ENCODE measurements at regions not wholly inside any gene's neighbourhood (a gene's known extent, or its start where the extent isn't known, plus 50 kb on each side); places are given as distances from the start of the nearest gene placed in this dataset.

DNA sequence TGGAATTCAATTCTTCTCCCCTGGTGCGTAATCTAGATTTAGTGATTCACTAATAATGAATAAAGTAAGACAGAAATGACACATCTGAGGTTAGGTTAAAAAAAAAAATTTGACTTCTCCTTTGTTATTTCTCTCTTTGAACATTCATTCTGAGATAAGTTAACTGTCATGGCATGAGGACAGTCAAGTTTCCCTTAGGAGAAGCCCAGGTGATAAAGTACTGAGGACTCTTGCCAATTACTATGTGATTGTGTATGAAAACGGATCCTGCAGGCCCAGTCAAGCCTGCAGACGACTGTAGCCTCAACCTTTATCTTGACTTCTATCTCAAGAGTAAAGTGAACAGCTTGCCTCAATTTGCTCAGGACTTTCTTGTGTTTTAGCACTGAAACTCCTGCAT, 293.2 kb downstream of the PRR32 start:
- H3K9me2 ChIP-seq (replicated peaks; ENCODE audit: insufficient read depth, low read length), result no peaks in the 10 kb centered on the region
- no peak overlapping the region for H3K27ac ChIP-seq (ENCODE audit: low read length)
- H3K79me2 ChIP-seq (ENCODE audit: low read length), result no peaks in the 10 kb centered on the region
- H3K9me3 ChIP-seq (replicated peaks; ENCODE audit: insufficient read depth, low read length), result no peaks in the 10 kb centered on the region
- no peak for TF ChIP-seq EZH2phosphoT487 (IDR thresholded peaks at IDR 0.05; ENCODE audit: low read length)
- no peak for DNase-seq
- no peak overlapping the region for H3K4me3 ChIP-seq (ENCODE audit: low read length)
- no peaks in the 10 kb centered on the region for H4K20me1 ChIP-seq (ENCODE audit: insufficient read depth, low read length)
- no peak overlapping the region for H2AFZ ChIP-seq (ENCODE audit: low read length)
- no peaks in the 10 kb centered on the region for H3K27me3 ChIP-seq (replicated peaks; ENCODE audit: insufficient read depth, low read length)
- H3K4me2 ChIP-seq (ENCODE audit: low read depth, low read length), result no peak overlapping the region
- H3F3A ChIP-seq (ENCODE audit: insufficient read depth, low read length), result no peaks in the 10 kb centered on the region
- H3K9ac ChIP-seq (ENCODE audit: low read length), result no peak overlapping the region
- no peaks in the 10 kb centered on the region for H3K36me3 ChIP-seq (replicated peaks; ENCODE audit: insufficient read depth, low read length)
- H3K4me1 ChIP-seq (ENCODE audit: low read length), result no peaks in the 10 kb centered on the region

GRCh38 chrX:127124871-127125270, 305.3 kb downstream of the PRR32 start:
- H3K36me3 ChIP-seq (replicated peaks; ENCODE audit: insufficient read depth, low read length), result no peaks in the 10 kb centered on the region
- H4K20me1 ChIP-seq (ENCODE audit: insufficient read depth, low read length), result no peaks in the 10 kb centered on the region
- H3K9me2 ChIP-seq (replicated peaks; ENCODE audit: insufficient read depth, low read length), result no peaks in the 10 kb centered on the region
- no peaks in the 10 kb centered on the region for H3F3A ChIP-seq (ENCODE audit: insufficient read depth, low read length)
- H3K4me3 ChIP-seq (ENCODE audit: low read length), result no peak overlapping the region
- no peak overlapping the region for H2AFZ ChIP-seq (ENCODE audit: low read length)
- H3K27ac ChIP-seq (ENCODE audit: low read length), result no peak overlapping the region
- H3K4me2 ChIP-seq (ENCODE audit: low read depth, low read length), result no peak overlapping the region
- DNase-seq, result no peak
- no peak overlapping the region for H3K9ac ChIP-seq (ENCODE audit: low read length)
- no peaks in the 10 kb centered on the region for H3K79me2 ChIP-seq (ENCODE audit: low read length)
- no peaks in the 10 kb centered on the region for H3K9me3 ChIP-seq (replicated peaks; ENCODE audit: insufficient read depth, low read length)
- no peaks in the 10 kb centered on the region for H3K4me1 ChIP-seq (ENCODE audit: low read length)
- TF ChIP-seq EZH2 (optimal IDR thresholded peaks at IDR 0.05; ENCODE audit: low read depth, low read length), result no peak
- no peak for TF ChIP-seq CTCF (IDR thresholded peaks at IDR 0.05; ENCODE audit: low read length)
- no peak for TF ChIP-seq EZH2phosphoT487 (IDR thresholded peaks at IDR 0.05; ENCODE audit: low read length)
- H3K27me3 ChIP-seq (replicated peaks; ENCODE audit: insufficient read depth, low read length), result no peaks in the 10 kb centered on the region

DNA sequence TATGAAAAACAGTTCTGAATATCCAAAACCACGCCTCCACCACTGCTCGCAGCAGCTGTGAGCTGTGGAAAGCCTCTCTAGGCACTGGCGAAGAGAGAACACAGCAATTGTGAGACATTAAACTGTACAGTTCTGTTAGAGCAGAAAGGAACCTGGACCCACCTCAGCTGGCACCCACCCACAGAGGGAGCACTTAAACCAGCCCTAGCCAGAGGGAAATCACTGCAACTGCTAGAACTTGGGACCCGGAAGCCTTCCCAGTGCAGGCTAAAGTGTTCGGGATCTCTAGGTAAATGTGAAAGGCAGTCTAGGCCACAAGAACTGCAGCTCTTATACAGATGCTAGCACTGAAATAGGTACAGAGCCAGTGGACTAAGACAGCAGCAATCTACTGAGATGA, 308.8 kb downstream of the PRR32 start:
- Histone ChIP-seq H3K27ac (ENCODE audit: low read length) (no peak overlapping the region; the same call in 1 of the 2 replicates), H3F3A (ENCODE audit: insufficient read depth, low read length) (no peaks in the 10 kb centered on the region), H3K4me3 (ENCODE audit: low read length) (no peak overlapping the region), H3K4me2 (ENCODE audit: low read depth, low read length) (no peak overlapping the region), H3K27me3 (replicated peaks; ENCODE audit: insufficient read depth, low read length) (no peaks in the 10 kb centered on the region), H3K9me3 (replicated peaks; ENCODE audit: insufficient read depth, low read length) (no peaks in the 10 kb centered on the region), H3K4me1 (ENCODE audit: low read length) (no peaks in the 10 kb centered on the region), H4K20me1 (ENCODE audit: insufficient read depth, low read length) (no peaks in the 10 kb centered on the region), H2AFZ (ENCODE audit: low read length) (no peak overlapping the region), H3K9me2 (replicated peaks; ENCODE audit: insufficient read depth, low read length) (no peaks in the 10 kb centered on the region), H3K9ac (ENCODE audit: low read length) (no peak overlapping the region), H3K79me2 (ENCODE audit: low read length) (no peaks in the 10 kb centered on the region), H3K36me3 (replicated peaks; ENCODE audit: insufficient read depth, low read length) (no peaks in the 10 kb centered on the region)
- TF ChIP-seq CTCF (IDR thresholded peaks at IDR 0.05; ENCODE audit: low read length), result no peak
- no peak for TF ChIP-seq EZH2 (optimal IDR thresholded peaks at IDR 0.05; ENCODE audit: low read depth, low read length)
- no peak for TF ChIP-seq EZH2phosphoT487 (IDR thresholded peaks at IDR 0.05; ENCODE audit: low read length)
- no peak for DNase-seq

GRCh38 chrX:127129510-127129909, 310.0 kb downstream of the PRR32 start:
- no peak overlapping the region for H3K4me3 ChIP-seq (ENCODE audit: low read length)
- no peaks in the 10 kb centered on the region for H3K79me2 ChIP-seq (ENCODE audit: low read length)
- no peaks in the 10 kb centered on the region for H3K27me3 ChIP-seq (replicated peaks; ENCODE audit: insufficient read depth, low read length)
- no peak overlapping the region for H3K9ac ChIP-seq (ENCODE audit: low read length)
- no peak for DNase-seq
- no peak for TF ChIP-seq EZH2 (optimal IDR thresholded peaks at IDR 0.05; ENCODE audit: low read depth, low read length)
- TF ChIP-seq EZH2phosphoT487 (IDR thresholded peaks at IDR 0.05; ENCODE audit: low read length), result no peak
- TF ChIP-seq CTCF (IDR thresholded peaks at IDR 0.05; ENCODE audit: low read length), result no peak
- no peak overlapping the region for H2AFZ ChIP-seq (ENCODE audit: low read length)
- H3K36me3 ChIP-seq (replicated peaks; ENCODE audit: insufficient read depth, low read length), result no peaks in the 10 kb centered on the region
- H3K4me2 ChIP-seq (ENCODE audit: low read depth, low read length), result no peak overlapping the region
- no peak overlapping the region for H3K27ac ChIP-seq (ENCODE audit: low read length)
- H3F3A ChIP-seq (ENCODE audit: insufficient read depth, low read length), result no peaks in the 10 kb centered on the region
- no peaks in the 10 kb centered on the region for H3K9me2 ChIP-seq (replicated peaks; ENCODE audit: insufficient read depth, low read length)
- no peaks in the 10 kb centered on the region for H3K4me1 ChIP-seq (ENCODE audit: low read length)
- no peaks in the 10 kb centered on the region for H4K20me1 ChIP-seq (ENCODE audit: insufficient read depth, low read length)
- H3K9me3 ChIP-seq (replicated peaks; ENCODE audit: insufficient read depth, low read length), result no peaks in the 10 kb centered on the region
